NCI-H1092 (cell line): ENCODE measurements at regions not wholly inside any gene's neighbourhood (a gene's known extent, or its start where the extent isn't known, plus 50 kb on each side); places are given as distances from the start of the nearest gene placed in this dataset.

Source experiments
- DNase-seq: peaks from one replicate; lab custom pipeline; 2025; lab: John Stamatoyannopoulos, UW

DNA sequence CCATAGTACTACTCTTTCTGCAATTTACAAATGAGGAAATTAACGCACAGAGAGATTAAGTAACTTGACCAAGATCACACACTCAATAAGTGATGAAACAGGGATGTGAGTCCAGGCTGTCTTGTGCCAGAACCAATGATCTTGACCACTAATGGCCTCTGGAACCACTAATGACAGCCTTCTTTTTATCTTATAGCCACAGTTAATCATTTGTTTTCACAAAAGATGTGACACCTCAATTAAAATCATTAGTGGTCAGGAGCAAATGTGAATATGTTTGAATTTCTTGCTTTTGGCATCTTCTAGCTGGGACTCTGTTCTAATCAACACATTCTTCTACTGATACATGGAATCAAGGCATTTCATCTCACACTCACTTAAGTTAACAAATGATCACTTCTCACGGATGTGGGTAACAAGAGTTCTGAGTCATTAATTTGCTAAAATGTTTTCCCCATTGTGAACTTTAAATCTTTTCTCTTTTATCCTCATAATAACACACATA, 102.7 kb upstream of the CD180 start:
- no peak for DNase-seq

DNA sequence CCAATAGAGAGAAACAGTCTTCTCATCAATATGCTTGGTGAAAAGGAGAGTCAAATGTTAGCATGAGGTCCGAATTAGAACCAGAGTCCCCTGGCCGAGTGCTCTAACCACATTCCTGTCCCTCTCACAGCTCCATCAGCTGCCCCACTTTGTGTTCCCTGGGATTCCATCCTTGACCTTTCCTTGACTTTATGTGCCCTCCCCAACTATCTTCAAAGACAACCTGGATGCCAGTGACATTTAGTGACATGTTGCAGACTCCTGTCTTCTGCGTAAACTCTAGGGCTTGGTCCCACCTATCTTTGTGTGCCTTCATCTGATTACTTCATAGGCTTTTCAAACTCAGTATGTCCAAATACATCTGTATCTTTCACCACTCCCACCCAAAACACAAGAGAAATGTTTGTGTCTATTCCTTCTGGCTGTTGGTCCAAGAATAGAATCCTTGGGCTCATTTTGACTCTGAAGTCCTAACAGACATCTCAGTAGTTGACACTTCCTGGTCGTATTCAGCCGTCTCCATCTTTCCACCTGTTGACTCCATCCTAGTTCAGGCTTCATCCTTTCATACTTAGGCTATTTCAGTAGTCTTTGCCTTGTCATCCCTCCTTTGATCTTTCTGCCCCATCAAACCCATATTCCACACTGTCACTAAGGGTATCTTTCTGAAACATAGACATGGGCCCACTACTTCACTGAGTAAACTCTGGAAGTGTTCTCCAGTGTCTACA, 101.4 kb upstream of the CD180 start:
- no peak for DNase-seq

DNA sequence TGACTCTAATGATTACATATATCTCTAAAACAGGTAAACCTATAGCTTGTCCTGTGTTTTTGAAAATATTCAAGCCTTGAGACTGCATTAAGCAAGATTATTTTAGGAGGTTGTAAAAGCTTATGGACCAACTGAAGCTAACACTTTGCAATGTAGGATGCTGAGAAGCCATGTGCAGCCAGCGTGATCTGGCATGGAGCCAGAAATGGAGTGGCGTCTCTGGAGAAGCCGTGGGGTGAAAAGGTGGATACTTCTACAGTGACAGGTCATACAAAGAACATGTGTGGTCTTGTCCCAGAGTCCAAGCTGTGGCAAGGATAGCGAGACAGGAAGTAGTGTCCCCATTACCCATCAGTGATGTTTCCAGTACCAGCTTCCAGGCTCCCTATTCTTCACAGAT, 100.8 kb upstream of the CD180 start:
- DNase-seq, result no peak

DNA sequence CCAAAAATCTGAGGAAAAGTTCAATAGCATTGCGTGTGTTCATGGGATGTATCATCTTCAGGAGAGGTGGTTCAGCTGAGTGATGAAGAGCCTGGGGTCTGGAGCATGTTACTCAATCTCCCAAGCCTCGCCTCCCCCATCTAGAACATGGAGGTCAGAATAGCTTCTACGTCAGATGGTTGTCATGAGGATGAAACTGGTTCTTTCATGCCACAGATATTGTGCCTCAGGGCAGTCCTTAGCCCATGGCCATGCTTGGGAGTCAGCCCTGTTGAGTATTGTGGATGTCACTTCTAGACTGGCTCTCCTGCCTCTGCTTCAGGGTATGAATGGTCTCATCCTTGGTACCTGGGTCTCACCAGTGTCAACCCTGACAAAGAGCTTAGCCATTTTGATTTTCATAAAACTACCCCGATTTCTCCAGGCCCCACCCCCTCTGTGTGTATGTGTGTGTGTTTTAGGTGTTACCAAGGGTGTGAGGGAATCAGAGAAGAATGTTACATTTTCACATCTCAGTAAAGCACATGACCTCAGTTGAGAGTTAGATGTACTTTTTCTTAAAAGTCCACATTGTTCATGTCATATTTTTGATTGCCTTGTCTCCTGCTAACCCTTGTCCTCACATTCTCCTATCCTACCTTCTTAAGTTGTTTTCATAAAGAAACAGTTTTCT, 97.8 kb upstream of the CD180 start:
- DNase-seq, result no peak

DNA sequence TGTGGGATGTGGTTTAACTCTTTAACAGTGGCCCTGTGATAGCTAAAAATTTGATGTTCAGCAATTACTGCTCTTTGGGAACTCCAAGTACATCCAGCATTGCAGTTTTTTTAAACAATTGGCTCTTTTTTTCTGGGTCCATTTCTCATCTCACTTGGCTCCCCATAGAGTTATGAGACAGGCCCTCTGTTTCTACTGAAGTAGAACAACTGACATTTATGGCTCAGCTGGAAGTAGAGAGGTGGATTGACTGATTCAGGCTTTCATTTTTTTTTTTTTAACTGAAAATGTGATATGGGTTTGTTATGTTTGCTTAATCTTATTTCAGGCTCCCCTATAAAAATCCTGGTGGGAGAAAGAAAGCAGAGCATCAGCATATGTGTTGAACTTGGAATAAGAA, 96.6 kb upstream of the CD180 start:
- no peak for DNase-seq

DNA sequence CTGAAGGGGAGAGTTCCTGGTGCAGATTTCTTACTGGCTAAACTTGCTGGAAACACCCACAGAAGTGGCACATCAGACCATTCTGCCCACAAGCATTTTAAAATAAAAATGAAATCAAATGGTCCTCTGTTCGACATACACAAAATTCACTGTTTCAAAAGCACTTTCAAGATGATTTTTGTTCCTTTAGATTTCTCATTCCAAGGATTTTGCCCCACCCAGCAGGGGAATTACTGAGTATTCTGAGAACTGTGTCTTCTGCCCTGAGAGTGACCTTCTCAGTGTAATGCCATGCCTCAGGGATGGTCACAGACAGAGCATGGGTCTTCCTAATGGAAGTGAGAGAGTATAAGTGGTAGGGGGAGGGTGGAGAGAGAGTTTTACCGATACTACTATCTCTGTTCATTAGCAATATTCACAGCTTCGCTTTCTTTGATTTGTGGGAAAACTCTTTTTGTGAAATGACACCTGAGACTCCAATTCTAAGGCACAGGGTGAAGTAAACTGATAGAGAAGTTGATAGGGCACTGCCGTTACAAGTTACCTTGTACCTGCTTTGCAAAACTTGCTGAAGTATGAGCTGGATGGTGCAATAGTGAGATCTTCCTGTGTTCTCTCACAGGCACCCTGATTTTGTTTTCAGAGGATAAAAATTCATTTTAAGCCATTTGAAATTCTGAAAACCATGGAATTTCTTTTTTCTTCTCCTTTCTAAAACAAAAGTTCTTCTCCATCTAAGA, 95.8 kb upstream of the CD180 start:
- DNase-seq, result no peak

DNA sequence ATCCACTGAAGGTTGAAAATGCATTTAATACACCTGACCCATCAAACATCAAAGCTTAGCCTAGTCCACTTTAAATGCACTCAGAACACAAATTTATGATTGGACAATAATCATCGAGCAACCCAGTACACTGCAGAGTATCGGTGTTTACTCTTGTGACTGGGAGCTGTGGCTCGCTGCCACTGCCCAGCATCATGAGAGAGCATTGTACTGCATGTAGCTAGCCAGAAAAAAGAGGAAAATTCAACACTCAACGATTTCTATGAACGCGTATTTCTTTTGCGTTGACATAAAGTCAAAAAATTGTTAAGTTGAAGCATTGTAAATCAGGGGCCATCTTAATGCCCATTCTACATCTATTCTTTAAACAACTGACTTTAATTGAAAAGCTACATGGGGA, 95.1 kb upstream of the CD180 start:
- no peak for DNase-seq

DNA sequence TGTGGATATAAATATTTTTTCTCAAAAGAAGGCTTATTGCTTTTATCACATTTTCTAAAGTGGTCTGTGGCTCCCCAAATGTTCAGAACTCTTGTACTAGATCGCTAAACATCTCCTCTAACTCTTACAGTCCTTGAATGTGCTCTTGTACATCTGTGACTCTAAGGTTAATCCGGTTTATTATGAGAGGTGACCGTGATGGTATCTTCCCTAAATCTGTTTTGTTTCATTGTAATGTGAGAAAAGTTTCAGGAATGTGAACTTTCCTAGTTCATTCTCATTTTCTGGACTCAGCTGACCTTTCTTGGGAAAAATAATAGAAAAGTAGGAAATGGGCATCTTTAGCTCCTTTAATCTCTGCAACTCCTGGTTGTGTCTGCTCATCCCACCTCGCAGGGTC, 94.5 kb upstream of the CD180 start:
- DNase-seq, result no peak

DNA sequence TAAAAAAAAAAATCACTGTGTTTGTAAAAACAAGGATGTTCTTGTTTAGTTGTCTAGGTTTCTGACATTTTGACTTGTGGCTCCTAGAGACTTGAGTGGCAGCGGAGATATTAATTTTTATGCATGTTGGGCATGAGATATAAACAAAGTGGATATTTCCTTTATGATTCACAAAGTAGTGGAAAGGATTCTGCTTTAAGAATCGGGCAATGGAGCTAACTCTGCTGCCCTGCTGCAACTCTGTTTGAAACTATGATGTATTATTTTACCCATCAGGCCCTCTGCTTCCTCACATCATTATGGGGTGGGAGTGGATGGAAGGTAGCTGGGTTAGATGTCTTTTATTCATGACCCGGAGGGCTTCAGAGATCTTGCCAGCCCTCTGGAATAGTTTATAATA, 94.1 kb upstream of the CD180 start:
- DNase-seq, result no peak

DNA sequence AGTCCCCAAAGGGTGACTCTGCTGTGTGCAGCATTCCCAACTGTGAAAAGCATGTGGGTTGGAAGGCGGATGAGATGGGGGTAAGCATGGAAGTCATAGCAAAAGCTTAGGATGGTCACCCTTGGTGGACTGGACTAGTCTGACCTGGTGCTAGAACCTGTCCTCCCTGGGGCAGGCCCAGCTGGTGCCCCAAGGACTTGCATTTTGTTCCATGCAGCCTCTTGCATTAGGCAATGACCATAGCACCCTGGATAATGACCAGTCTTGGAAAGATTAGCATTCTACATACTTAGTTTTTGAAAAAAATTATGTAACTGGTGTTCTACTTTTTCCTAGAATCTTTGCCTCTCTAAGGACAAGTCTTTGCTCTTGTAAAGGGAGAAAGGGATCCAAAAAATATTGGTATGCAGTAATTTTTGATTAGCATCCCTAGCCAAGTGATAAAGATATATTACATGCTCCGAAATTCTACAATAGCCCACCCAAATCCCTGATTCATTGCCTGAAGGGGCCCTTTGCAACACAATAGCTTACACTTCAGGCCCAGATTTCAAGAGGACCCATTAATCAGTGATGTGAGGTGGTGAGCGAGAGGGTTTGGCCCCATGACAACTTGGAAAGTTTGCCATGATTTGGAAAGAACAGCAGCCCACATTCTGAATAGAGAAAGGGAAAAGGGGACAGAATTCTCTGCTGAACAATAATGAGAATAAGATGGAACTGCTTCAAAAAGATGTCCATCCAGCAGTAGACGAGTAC, 93.3 kb upstream of the CD180 start:
- DNase-seq, result no peak

DNA sequence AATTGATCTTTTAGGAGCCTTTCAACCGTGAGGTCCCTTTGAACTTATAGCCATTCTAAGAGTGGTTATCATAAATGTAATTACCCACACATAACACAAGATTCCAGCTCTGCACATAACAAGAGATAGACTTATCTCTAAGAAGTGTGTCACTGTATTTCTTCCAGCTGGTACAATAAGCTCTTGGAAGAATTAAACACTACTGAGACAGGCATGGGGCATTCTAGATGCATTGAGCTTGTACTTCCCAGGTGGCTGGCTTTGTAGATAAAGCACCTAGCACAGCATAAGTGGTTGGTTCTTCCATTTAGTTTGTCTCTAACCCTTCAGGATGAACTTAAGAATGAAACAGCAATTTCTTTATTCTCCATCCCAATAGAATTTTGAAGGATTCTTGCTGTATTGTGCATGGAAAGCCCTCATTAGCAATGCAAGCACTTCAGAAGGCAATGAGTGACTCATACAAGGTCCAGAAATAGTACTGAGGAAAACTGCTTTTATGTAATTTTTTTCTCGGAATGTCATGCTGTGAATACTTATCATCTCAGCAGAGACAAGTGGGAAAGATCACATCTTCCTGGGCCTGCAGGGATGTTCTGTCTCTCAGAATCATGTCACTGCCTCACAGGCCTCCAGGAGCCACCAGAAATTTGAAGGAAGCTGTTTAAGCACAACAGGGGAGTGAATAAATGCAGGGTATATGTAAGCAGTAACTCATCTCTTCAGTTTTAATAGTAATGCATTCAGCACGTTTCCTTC, 91.1 kb upstream of the CD180 start:
- no peak for DNase-seq

DNA sequence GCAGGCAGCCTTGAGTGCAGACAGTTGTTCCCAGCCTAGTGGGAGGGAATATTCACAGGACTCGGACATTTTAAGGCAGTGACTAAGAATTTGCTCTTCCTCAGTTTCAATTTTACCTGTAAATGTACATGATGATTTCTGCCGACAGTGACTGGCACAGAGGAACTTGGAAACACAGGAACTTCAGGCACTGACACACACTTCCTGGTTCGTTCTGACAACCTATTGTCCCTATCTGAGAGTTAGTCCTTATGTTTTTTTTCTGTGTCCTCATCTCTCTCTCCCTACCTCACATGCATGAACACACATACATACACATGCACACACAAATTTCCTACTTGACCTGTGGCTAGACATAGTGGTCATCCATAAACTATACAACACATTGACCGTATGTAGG, 89.4 kb upstream of the CD180 start:
- no peak for DNase-seq

DNA sequence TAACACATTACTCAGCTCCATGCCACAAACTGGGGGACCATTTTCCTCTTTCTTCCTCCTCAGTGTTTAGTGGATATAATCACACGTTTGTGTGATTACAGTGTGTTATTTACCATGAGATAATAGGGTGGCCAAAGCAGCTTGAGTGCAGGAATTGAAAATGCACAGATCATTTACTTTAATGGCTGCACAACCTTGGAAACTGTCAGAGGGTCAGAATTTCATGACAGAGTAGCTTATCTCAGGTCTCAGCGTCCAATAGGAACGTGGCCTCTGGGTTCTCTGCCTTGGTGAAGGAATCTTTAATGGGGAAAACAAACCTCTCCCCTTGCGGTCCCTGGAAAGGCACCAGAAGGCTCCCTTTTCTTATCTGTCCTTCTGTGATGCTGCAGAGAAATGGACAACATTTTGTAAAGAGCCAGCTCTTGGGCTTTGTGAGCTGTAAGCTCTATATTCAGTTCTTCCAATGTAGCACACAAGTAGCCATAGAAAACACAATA, 87.4 kb upstream of the CD180 start:
- no peak for DNase-seq

DNA sequence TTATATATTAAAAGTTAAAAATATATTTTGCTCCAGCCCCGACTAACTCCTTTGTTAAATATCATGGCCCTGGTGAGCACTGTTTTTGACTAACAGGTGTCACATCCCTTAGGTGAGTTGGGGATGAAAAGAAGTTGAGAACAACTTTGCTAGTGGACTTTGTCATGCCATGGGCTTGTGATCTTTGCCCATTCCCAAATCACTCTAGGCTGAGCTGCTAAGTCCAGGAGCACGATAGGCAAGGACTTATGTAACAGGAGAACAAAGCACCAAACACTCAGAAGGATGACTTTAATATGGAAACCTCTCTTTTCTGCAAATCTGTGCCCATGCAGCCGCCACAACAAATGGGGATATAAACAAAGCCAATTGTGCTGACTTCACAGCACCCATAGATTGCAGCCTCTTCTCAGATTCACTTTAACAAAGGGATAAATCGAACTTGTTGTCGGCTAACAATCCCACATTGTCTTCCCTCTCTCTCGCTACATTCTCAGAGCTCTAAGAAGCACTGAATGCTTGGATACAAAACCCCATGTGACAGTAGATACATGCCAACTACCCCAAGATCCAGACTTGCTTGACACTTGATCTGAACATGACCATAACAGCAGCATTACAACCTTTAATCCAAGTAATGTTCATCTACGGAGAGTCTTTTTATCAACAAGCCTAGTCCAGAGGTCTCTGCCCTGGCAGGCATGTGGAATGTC, 86.8 kb upstream of the CD180 start:
- no peak for DNase-seq

DNA sequence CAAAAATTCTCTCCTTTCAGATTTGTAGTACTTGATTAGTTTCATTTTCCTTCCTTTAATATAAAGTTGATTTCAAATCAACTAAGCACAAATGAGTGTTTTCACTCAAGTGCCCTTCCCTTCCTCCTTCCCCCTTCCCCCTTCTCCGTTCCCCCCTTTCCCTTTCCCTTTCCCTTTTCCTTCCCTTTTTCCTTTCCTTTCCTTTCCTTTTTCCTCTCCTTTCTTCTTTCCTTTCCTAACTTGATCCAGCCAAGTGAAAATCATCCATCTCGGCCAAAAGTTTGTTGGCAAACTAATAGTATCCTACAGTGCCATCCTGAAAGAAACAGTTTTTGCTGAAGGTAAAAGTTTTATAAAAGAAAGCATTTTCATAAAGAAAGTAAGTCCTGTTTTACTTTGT, 85.3 kb upstream of the CD180 start:
- DNase-seq, result no peak

DNA sequence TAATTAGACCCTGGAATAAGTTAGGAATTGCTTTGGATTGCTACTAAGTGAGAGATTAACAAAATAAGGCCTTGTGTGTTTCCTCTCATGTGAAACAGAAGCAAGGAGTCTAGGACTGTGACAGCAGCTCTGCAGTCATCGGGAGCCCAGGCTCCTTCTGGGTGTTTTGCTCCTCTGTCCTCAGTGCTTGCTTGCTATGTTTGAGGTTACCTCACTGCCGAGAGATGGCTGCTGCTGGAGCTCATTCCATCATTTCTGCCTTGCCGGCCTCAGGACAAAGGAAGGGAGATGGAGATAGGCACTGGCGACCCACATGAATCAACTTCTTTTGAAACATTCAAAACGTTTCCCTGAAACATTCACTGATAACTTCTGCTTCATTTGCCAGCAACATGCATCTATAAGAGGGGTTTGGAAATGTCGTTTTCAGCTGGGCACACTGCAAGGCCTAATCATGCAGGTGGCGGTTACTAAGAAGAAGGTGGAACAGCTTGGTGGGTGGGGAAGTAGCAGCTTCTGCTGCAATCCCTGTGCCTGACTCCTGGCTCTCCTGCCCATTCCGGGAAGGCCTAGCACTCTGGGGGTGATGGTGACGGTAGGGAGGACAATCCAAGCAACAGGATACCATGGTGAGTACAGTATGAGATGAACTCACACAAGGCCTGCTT, 77.2 kb upstream of the CD180 start:
- no peak for DNase-seq

DNA sequence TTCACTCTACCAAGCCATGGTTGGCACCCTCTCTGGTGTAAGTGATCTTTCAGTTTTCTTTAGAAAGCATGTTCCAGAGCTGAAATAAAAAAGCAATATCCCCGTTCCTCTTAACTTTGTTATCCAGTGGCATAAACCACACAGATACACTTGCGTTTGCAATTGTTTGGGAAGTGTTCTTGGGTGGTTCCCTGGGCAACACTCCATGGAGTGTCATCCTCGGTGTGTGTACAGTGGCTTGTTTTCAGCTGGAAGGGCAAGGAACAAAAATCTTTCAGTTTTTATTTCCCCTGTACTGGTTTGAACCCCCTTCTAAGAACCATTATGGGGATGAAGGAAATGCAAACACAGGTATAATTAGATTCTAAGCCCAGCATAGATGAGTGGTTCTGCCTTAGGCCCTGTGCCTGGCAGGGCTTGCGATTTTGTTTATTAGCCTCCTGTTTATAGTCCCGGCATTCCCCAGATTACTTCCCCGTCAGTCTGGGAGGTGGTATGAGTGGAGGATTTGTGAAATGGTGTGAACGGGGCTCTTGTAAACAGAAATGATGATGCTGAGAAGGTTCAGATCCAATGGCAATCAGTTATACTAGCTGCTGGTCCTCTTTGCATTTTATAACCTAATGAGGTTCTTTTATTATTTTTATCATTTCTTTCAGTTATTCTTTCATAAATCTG, 76.0 kb upstream of the CD180 start:
- DNase-seq, result no peak

DNA sequence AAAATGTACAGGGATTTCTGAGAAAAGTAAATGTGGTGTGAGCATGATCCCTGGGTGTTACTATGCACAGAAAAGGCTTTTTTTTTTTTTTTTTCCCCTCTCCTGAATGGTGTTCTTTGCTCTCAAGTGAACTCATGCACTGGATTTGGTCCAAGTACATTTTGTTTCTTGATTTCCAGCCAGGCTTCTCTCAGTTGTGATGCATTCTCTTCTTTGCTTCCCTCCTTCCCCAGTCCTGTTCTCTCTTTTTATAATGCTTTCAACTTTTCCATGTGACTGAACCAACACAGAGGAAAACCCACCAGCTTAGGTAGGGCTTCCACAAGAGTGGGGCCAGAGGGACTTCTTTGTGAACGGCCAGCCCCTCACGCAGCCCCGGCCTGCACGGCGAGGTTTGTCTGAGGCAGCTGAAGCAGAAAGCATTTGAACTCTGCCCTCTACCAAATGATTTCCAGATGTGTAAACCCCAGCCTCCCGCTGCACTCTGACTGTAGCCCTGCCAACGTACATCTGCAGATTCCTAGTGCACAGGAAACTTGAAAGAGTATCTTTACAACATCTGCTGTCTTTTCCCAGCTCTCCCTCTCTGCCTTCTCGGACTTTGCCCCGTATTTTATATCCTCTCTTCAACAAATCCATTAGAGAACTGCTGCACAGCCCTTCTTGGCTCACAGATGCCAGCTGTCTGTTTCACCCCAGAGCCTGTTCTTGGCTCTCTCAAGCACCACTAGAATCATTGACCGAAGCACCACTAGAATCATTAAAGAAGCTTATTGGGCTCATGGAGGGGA, 71.8 kb upstream of the CD180 start:
- DNase-seq, result peak; percentile 54
